Sigmoid colon (tissue), 6 donors: ENCODE measurements at regions not wholly inside any gene's neighbourhood (a gene's known extent, or its start where the extent isn't known, plus 50 kb on each side); places are given as distances from the start of the nearest gene placed in this dataset.

ENCODE experiments used
- DNase-seq: peaks from one replicate; pipeline ENCODE4 v3.0.0-alpha.2; 2019
- H3K27ac ChIP-seq, 4 donors: fragments of 200-600 bp; sonication (generic); one replicate each; pipeline ENCODE4 v1.5.1; 2016 to 2019; ENCODE audit warnings: mild to moderate bottlenecking in 1 of 4
- H3K27me3 ChIP-seq, 3 donors: fragments of 200-600 bp; sonication (generic); one replicate each; pipeline ENCODE4 v1.5.1; 2019; ENCODE audit warnings: mild to moderate bottlenecking in 1 of 3
- H3K36me3 ChIP-seq, 4 donors: fragments of 200-600 bp; sonication (generic); one replicate each; pipeline ENCODE4 v1.5.1; 2016 to 2019
- H3K4me1 ChIP-seq, 4 donors: fragments of 200-600 bp; sonication (generic); one replicate each; pipeline ENCODE4 v1.5.1; 2017 to 2019
- H3K4me3 ChIP-seq, 4 donors: fragments of 200-600 bp; sonication (generic); one replicate each; pipeline ENCODE4 v1.5.1; 2017 to 2019; ENCODE audit warnings: mild to moderate bottlenecking in 2 of 4, moderate library complexity in 1 of 4
- H3K9me3 ChIP-seq, 4 donors: fragments of 200-600 bp in 3 of 4; sonication (generic) in 3 of 4; one replicate each; pipeline versions ENCODE4 v1.5.1 to v1.6.1; 2013 to 2019
- EP300 ChIP-seq, 4 donors: sonication (generic); formaldehyde crosslinking; IDR thresholded peaks; one replicate each; pipeline ENCODE4 v1.6.1; 2017; ENCODE audit warnings: antibody characterized with exemption in 4 of 4
- POLR2A ChIP-seq, 2 donors: fragments of 450-650 bp; IDR thresholded peaks; one replicate each; pipeline ENCODE4 v1.6.1; 2016; ENCODE audit warnings: antibody characterized with exemption in 2 of 2, mild to moderate bottlenecking in 2 of 2, moderate library complexity in 2 of 2
- POLR2AphosphoS5 ChIP-seq, 4 donors: sonication (generic); formaldehyde crosslinking; IDR thresholded peaks; one replicate each; pipeline ENCODE4 v1.6.1; 2017; ENCODE audit warnings: antibody characterized with exemption in 4 of 4
- WGBS, 2 donors: extraction: QIAGEN DNeasy Blood & Tissue Kit; methylation state at CpG; one replicate each; pipeline ENCODE4 v1.1.7; 2013; 5-methylcytosine and 5-hydroxymethylcytosine counted together
- intact Hi-C: fragments of 100-400 bp; cut with DNase I; formaldehyde crosslinking; loops from one replicate; pipeline ENCODE4 v1.15.1; 2023
- TF ChIP-seq, protein P1 (sequence below), 4 experiments: fragments of 450-650 bp in 3 of 4; fragments of 200-600 bp in 1 of 4; IDR thresholded peaks; one replicate each; pipeline ENCODE4 v1.5.1; 2016 to 2019; ENCODE audit warnings: antibody characterized with exemption in 4 of 4, mild to moderate bottlenecking in 3 of 4, moderate library complexity in 2 of 4
- donor health status: healthy with polysubstance abuse.
- donor health status: healthy.

DNA sequence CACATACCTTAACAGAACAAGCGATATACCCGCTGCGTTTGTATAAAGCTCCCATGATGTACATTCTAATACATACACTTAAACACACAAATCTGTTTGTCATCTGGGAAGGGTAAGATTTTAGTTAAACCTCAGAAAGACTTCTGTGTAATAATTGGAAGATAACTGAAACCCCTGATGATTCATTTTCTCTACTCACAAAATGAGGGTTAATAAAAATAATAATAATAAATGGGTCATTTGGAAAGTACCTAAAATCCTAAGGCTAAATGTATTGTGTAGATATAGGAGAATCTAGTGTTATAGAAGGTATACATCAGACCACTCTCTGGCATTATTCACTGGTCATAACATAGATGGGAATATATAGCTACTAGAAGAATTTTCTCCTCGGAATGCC lies 64.7 kb upstream of the SOX9 start:
- TF ChIP-seq POLR2A (IDR thresholded peaks at IDR 0.05) = no peak
- TF ChIP-seq, protein P1, sequence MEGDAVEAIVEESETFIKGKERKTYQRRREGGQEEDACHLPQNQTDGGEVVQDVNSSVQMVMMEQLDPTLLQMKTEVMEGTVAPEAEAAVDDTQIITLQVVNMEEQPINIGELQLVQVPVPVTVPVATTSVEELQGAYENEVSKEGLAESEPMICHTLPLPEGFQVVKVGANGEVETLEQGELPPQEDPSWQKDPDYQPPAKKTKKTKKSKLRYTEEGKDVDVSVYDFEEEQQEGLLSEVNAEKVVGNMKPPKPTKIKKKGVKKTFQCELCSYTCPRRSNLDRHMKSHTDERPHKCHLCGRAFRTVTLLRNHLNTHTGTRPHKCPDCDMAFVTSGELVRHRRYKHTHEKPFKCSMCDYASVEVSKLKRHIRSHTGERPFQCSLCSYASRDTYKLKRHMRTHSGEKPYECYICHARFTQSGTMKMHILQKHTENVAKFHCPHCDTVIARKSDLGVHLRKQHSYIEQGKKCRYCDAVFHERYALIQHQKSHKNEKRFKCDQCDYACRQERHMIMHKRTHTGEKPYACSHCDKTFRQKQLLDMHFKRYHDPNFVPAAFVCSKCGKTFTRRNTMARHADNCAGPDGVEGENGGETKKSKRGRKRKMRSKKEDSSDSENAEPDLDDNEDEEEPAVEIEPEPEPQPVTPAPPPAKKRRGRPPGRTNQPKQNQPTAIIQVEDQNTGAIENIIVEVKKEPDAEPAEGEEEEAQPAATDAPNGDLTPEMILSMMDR (IDR thresholded peaks at IDR 0.05) = no peak
- no peak for TF ChIP-seq EP300 (IDR thresholded peaks at IDR 0.05)
- Histone ChIP-seq H3K9me3 (no peaks in the 10 kb centered on the region), H3K36me3 (no peaks in the 10 kb centered on the region), H3K4me3 (no peak overlapping the region), H3K27me3 (no peaks in the 10 kb centered on the region), H3K4me1 (peaks cover 0 to 24% (median 20%) of the 10 kb centered on the region in 4 donors), H3K27ac (no peak overlapping the region)
- intact Hi-C loops = no loop called here
- 94 to 96% methylated on average over 4 of the region's 4 CpGs for WGBS, 2 donors
- no peak for DNase-seq

DNA sequence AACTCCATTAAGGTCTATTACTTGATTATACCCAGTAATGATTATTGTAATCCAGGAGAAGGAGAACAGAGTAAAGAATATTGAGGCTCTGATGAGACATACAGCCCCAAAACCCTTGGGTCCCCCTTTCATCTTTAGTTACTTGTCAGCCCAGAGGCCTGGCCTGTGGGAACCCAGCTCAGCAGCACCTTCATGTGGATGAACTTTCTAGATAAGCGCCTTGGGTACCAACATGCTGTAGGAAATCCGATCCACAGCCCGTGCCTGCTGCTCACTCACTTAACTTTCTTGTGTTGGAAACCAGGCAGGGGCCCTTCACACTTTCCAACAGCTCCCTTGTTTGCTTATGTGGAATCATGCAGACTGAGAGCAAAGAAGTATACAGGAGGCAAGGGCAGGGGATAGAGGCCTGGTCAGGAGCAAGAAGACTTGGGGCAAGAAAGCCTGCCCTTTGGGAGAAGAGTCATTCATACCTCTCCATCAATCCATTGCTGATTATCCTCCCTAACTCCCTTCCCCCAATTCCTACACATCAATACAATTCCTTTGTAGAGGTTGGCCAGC lies 64.0 kb upstream of the SOX9 start:
- WGBS, 2 donors = 71 to 74% methylated on average over 3 of the region's 3 CpGs
- Histone ChIP-seq H3K9me3 (no peaks in the 10 kb centered on the region), H3K4me3 (no peak overlapping the region), H3K27ac (no peak overlapping the region), H3K27me3 (no peaks in the 10 kb centered on the region), H3K4me1 (peaks cover 0 to 24% (median 20%) of the 10 kb centered on the region in 4 donors), H3K36me3 (no peaks in the 10 kb centered on the region)
- intact Hi-C loops = no loop called here
- TF ChIP-seq POLR2AphosphoS5 (IDR thresholded peaks at IDR 0.05) (no peak), POLR2A (IDR thresholded peaks at IDR 0.05) (no peak), EP300 (IDR thresholded peaks at IDR 0.05) (no peak)
- TF ChIP-seq, protein P1 (IDR thresholded peaks at IDR 0.05) = no peak
- DNase-seq = no peak

GRCh38 chr17:72060084-72060483 lies 60.7 kb upstream of the SOX9 start:
- Histone ChIP-seq H3K27ac (no peak overlapping the region), H3K4me1 (peaks cover 0 to 15% (median 9%) of the 10 kb centered on the region in 4 donors), H3K4me3 (no peak overlapping the region), H3K27me3 (no peaks in the 10 kb centered on the region), H3K9me3 (no peaks in the 10 kb centered on the region), H3K36me3 (no peaks in the 10 kb centered on the region)
- 81 to 87% methylated on average over 1 of the region's 1 CpG for WGBS, 2 donors
- intact Hi-C loops = no loop called here
- DNase-seq = no peak
- TF ChIP-seq POLR2AphosphoS5 (IDR thresholded peaks at IDR 0.05) (no peak), EP300 (IDR thresholded peaks at IDR 0.05) (no peak), POLR2A (IDR thresholded peaks at IDR 0.05) (no peak)
- TF ChIP-seq, protein P1 (IDR thresholded peaks at IDR 0.05) = no peak

GRCh38 chr17:72063262-72063661 lies 57.6 kb upstream of the SOX9 start:
- H3K36me3 ChIP-seq = no peaks in the 10 kb centered on the region
- no peak overlapping the region for H3K4me3 ChIP-seq
- intact Hi-C loops = no loop called here
- no peak overlapping the region for H3K27ac ChIP-seq
- no peak for TF ChIP-seq EP300 (IDR thresholded peaks at IDR 0.05)
- no peak for TF ChIP-seq POLR2A (IDR thresholded peaks at IDR 0.05)
- TF ChIP-seq POLR2AphosphoS5 (IDR thresholded peaks at IDR 0.05) = no peak
- TF ChIP-seq, protein P1 (IDR thresholded peaks at IDR 0.05) = no peak
- H3K4me1 ChIP-seq = peaks cover 0 to 15% (median 9%) of the 10 kb centered on the region in 4 donors
- DNase-seq = no peak
- 75 to 91% methylated on average over 3 of the region's 3 CpGs for WGBS, 2 donors
- no peaks in the 10 kb centered on the region for H3K9me3 ChIP-seq
- no peaks in the 10 kb centered on the region for H3K27me3 ChIP-seq
